Panc1 (cell line): ENCODE measurements at regions not wholly inside any gene's neighbourhood (a gene's known extent, or its start where the extent isn't known, plus 50 kb on each side); places are given as distances from the start of the nearest gene placed in this dataset.

Experiments used
- ATAC-seq: fragments of 200-7000 bp; cut with Tn5 transposase; 2 replicates; pipeline ENCODE4 v1.9.1; 2020; ENCODE audit warnings: mild to moderate bottlenecking, moderate library complexity
- BruUV-seq: library from RNA; stranded (reverse); fragments of 400-500 nt; replicated peaks from 2 replicates; lab custom pipeline; 2021; lab: Mats Ljungman, UMichigan
- CTCF ChIA-PET: fragments of 300-600 bp; sonication (Branson Sonifier 250); formaldehyde crosslinking; loops from one replicate; lab custom pipeline; 2022; ENCODE audit warnings: antibody characterized with exemption; lab: Charles Lee
- POLR2A ChIA-PET: fragments of 300-600 bp; sonication (Branson Sonifier 250); formaldehyde crosslinking; loops from one replicate; lab custom pipeline; 2022; ENCODE audit warnings: antibody characterized with exemption; lab: Charles Lee
- DNase-seq: peaks from one replicate; pipeline ENCODE4 v3.0.0-alpha.2; 2010; ENCODE audit warnings: low read depth, low spot score
- H3K27ac ChIP-seq: 2 replicates; pipeline ENCODE4 v1.5.1; 2011; ENCODE audit warnings: mild to moderate bottlenecking, low read length, inconsistent platforms
- H3K27me3 ChIP-seq: fragments of 200-500 bp; sonication (Bioruptor generic); 2 replicates; pipeline ENCODE4 v1.6.0; 2014; ENCODE audit warnings: low read length, inconsistent platforms; ENCODE audit not compliant: control insufficient read depth, insufficient read depth
- H3K36me3 ChIP-seq: fragments of 200-500 bp; sonication (Bioruptor generic); 2 replicates; pipeline ENCODE4 v1.5.1; 2014; ENCODE audit warnings: inconsistent platforms, mild to moderate bottlenecking, low read length, moderate library complexity; ENCODE audit not compliant: control insufficient read depth, insufficient read depth
- H3K4me1 ChIP-seq: 2 replicates; pipeline ENCODE4 v1.5.1; 2011; ENCODE audit warnings: inconsistent platforms, mild to moderate bottlenecking, low read length, moderate library complexity; ENCODE audit not compliant: control insufficient read depth, insufficient read depth
- H3K4me3 ChIP-seq, 2 experiments: 2 replicates each; pipeline ENCODE4 v1.5.1; 2011 to 2012; ENCODE audit warnings: low read depth in 2 of 2, low read length in 2 of 2, mild to moderate bottlenecking in 2 of 2, inconsistent platforms in 1 of 2, moderate library complexity in 1 of 2
- H3K9me3 ChIP-seq: fragments of 200-500 bp; sonication (Bioruptor generic); 2 replicates; pipeline ENCODE4 v1.5.1; 2014; ENCODE audit warnings: low read depth, mild to moderate bottlenecking, inconsistent platforms, low read length, moderate library complexity; ENCODE audit not compliant: control insufficient read depth, insufficient read depth
- CTCF ChIP-seq: fragments of 450-650 bp; IDR thresholded peaks from 2 replicates; pipeline ENCODE4 v1.5.1; 2017; ENCODE audit warnings: mild to moderate bottlenecking
- POLR2AphosphoS5 ChIP-seq: IDR thresholded peaks from 2 replicates; pipeline ENCODE4 v1.6.1; 2012; ENCODE audit warnings: mild to moderate bottlenecking, low read depth, low read length, moderate library complexity
- REST ChIP-seq, 2 experiments: IDR thresholded peaks; 2 replicates each; pipeline ENCODE4 v1.6.1; 2011 to 2012; ENCODE audit warnings: low read depth in 2 of 2, control low read depth in 1 of 2, low read length in 1 of 2, mild to moderate bottlenecking in 1 of 2, moderate library complexity in 1 of 2; ENCODE audit not compliant: insufficient read depth in 1 of 2
- SIN3A ChIP-seq: IDR thresholded peaks from 2 replicates; pipeline ENCODE4 v1.6.1; 2012; ENCODE audit warnings: low read depth, mild to moderate bottlenecking, low read length, moderate library complexity, borderline replicate concordance; ENCODE audit not compliant: insufficient read depth
- TCF7L2 ChIP-seq: IDR thresholded peaks from 2 replicates; pipeline ENCODE4 v1.6.1; 2011; ENCODE audit warnings: mild to moderate bottlenecking, low read depth, low read length, inconsistent platforms
- in situ Hi-C: cut with HindIII; loops from 2 replicates; pipeline ENCODE4 v1.10.0; 2016; ENCODE audit warnings: low sequenced_read_pairs, low pct_unique_long_range_greater_than_20kb
- intact Hi-C: fragments of 100-400 bp; cut with micrococcal nuclease; formaldehyde crosslinking; loops from one replicate; pipeline ENCODE4 v1.10.0; 2022; ENCODE audit not compliant: unreplicated experiment

GRCh38 chr1:218866507-218866906 lies 307.2 kb upstream of the LYPLAL1 start:
- H3K36me3 ChIP-seq: no peaks in the 10 kb centered on the region
- in situ Hi-C loops: no loop called here
- no peaks in the 10 kb centered on the region for H3K9me3 ChIP-seq
- H3K27me3 ChIP-seq: no peaks in the 10 kb centered on the region
- ChIA-PET CTCF (no interaction called here), POLR2A (no interaction called here)
- BruUV-seq: no TSS peak
- no peak for ATAC-seq
- H3K4me1 ChIP-seq: no peaks in the 10 kb centered on the region
- no peak overlapping the region for H3K4me3 ChIP-seq
- intact Hi-C loops: no loop called here
- no peak overlapping the region for H3K27ac ChIP-seq
- TF ChIP-seq TCF7L2: no peak
- no peak for TF ChIP-seq REST (IDR thresholded peaks at IDR 0.05; ENCODE audit: insufficient read depth in 1 of 2, low read depth in 2 of 2, low read length in 1 of 2)
- no peak for TF ChIP-seq POLR2AphosphoS5
- TF ChIP-seq SIN3A: no peak
- no peak for TF ChIP-seq CTCF
- no peak for DNase-seq

- DNase-seq (no peak), ATAC-seq (no peak)
- intact Hi-C loops: no loop called here
- CTCF ChIA-PET: no interaction called here
- POLR2A ChIA-PET: no interaction called here
- no peaks in the 10 kb centered on the region for H3K36me3 ChIP-seq
- no peaks in the 10 kb centered on the region for H3K27me3 ChIP-seq
- no peaks in the 10 kb centered on the region for H3K9me3 ChIP-seq
- H3K27ac ChIP-seq: no peak overlapping the region
- in situ Hi-C loops: no loop called here
- TF ChIP-seq CTCF (no peak), TCF7L2 (no peak), SIN3A (no peak), POLR2AphosphoS5 (no peak), REST (IDR thresholded peaks at IDR 0.05; ENCODE audit: insufficient read depth in 1 of 2, low read depth in 2 of 2, low read length in 1 of 2) (no peak)
- no peak overlapping the region for H3K4me3 ChIP-seq
- no peaks in the 10 kb centered on the region for H3K4me1 ChIP-seq
- BruUV-seq: no TSS peak
Measured at GRCh38 chr1:218867066-218867465, 306.6 kb upstream of the LYPLAL1 start.
